Gastrocnemius medialis (tissue), 4 donors: ENCODE measurements at regions not wholly inside any gene's neighbourhood (a gene's known extent, or its start where the extent isn't known, plus 50 kb on each side); places are given as distances from the start of the nearest gene placed in this dataset.
"Not testable (repeated sequence)": the region's sequence is repeated elsewhere in the genome, so short reads cannot be mapped to it uniquely, and the experiment has no call there.

Source experiments
- POLR2A ChIP-seq, 2 donors: fragments of 450-650 bp; IDR thresholded peaks; one replicate each; pipeline ENCODE4 v1.6.1; 2017; ENCODE audit warnings: antibody characterized with exemption in 2 of 2, mild to moderate bottlenecking in 2 of 2, moderate library complexity in 2 of 2
- TF ChIP-seq, protein P1 (sequence below), 5 experiments: fragments of 450-650 bp in 3 of 5; fragments of 200-600 bp in 2 of 5; sonication (generic) in 2 of 5; IDR thresholded peaks in 4 of 5; conservative IDR thresholded peaks in 1 of 5; 1 replicate in 4 of 5; 2 replicates in 1 of 5; pipeline ENCODE4 v1.5.1; 2016 to 2019; ENCODE audit warnings: antibody characterized with exemption in 5 of 5, mild to moderate bottlenecking in 3 of 5, moderate library complexity in 3 of 5

- TF ChIP-seq, protein P1, sequence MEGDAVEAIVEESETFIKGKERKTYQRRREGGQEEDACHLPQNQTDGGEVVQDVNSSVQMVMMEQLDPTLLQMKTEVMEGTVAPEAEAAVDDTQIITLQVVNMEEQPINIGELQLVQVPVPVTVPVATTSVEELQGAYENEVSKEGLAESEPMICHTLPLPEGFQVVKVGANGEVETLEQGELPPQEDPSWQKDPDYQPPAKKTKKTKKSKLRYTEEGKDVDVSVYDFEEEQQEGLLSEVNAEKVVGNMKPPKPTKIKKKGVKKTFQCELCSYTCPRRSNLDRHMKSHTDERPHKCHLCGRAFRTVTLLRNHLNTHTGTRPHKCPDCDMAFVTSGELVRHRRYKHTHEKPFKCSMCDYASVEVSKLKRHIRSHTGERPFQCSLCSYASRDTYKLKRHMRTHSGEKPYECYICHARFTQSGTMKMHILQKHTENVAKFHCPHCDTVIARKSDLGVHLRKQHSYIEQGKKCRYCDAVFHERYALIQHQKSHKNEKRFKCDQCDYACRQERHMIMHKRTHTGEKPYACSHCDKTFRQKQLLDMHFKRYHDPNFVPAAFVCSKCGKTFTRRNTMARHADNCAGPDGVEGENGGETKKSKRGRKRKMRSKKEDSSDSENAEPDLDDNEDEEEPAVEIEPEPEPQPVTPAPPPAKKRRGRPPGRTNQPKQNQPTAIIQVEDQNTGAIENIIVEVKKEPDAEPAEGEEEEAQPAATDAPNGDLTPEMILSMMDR (IDR thresholded peaks at IDR 0.05 in 4 of 5, conservative IDR thresholded peaks at IDR 0.05 in 1 of 5): not testable (repeated sequence)
- not testable (repeated sequence) for TF ChIP-seq POLR2A (IDR thresholded peaks at IDR 0.05)
Observed at GRCh38 chrY:26179326-26179725, 557.4 kb downstream of the CDY1 start.
